ENCODE measurements at regions not wholly inside any gene's neighbourhood (a gene's known extent, or its start where the extent isn't known, plus 50 kb on each side); places are given as distances from the start of the nearest gene placed in this dataset.

GRCh38 chr3:10632741-10633140 lies 127.4 kb upstream of the ATP2B2 start:
- no peak for TF ChIP-seq POLR2A (IDR thresholded peaks at IDR 0.05; ENCODE audit: low read depth, low read length)
- TF ChIP-seq POLR2AphosphoS5 (IDR thresholded peaks at IDR 0.05; ENCODE audit: low read depth, low read length): no peak

All from GM12892 (cell line).